NCI-H187 (cell line): ENCODE measurements at regions not wholly inside any gene's neighbourhood (a gene's known extent, or its start where the extent isn't known, plus 50 kb on each side); places are given as distances from the start of the nearest gene placed in this dataset.

Experiments used
- DNase-seq, 2 experiments: peaks; one replicate each; lab custom pipeline; 2025; lab: John Stamatoyannopoulos, UW

DNA sequence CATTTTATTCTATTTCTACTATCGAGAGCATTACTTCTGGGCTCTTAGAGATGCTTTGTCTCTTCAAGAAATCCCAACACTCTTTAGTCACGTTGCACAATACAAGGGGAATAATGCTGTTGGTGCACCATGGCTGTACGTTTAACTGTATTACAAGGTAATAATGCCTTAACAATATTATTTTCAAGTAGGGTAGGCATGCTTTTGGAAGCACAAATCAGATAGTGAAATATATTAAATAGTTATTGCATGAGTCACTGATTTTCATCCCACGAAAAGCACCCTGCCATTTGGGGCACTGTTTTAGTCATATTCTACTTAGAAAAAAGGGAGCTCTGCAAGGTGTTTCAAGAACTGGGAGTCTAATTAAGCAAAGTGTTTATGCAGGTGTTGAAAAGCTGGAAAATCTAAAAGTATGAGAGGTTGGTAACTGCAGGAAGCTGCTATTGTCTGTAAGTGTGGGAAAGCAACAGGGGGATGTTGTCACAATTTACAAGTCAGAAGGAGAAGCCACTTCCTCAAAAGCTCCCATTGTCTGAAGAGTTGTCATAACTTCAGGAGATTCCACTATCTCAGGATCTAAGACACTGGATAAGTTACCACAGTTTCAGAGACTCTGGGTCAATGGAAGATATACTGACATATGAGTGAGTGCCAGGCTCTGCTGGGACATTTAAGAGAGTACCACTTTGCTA lies 218.2 kb downstream of the JRKL start:
- no peak for DNase-seq

DNA sequence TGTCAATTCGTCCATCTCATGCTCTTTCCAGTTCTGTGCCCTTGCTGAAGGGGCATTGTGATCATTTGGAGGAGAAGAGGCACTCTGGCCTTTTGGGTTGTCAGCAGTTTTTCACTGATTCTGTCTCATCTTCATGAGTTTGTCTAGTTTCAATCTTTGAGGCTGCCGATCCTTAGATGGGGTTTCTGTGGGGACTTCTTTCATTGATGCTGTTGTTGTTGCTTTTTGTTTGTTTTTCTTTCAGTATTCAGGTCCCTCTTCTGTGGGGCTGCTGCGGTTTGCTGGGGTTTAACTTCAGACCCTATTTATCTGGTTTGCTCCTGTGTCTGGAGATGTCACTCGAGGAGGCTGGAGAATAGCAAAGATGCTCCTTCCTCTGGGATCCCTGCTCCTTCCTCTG lies 224.3 kb downstream of the JRKL start:
- DNase-seq: no peak

DNA sequence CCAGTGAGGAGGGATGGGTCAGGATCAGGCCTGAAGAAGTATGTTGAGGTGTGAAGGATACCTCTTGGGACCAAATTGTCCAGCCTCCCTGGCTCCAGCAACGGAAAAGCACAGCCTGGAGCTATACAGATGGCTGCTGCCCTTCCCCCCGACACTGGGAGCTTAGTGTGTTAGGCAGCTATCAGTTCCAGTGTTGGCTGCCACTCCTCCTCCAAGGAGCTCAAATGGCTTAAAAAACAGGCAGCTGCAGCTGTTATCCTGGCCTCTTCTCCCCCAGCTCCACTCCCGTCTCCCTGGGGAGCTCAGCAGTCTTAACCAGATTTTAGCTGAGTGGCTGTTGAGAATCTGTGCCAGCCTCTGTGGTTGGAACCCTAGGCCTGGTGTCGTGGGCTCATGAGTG lies 225.0 kb downstream of the JRKL start:
- peak; percentile 35 to 70 for DNase-seq

DNA sequence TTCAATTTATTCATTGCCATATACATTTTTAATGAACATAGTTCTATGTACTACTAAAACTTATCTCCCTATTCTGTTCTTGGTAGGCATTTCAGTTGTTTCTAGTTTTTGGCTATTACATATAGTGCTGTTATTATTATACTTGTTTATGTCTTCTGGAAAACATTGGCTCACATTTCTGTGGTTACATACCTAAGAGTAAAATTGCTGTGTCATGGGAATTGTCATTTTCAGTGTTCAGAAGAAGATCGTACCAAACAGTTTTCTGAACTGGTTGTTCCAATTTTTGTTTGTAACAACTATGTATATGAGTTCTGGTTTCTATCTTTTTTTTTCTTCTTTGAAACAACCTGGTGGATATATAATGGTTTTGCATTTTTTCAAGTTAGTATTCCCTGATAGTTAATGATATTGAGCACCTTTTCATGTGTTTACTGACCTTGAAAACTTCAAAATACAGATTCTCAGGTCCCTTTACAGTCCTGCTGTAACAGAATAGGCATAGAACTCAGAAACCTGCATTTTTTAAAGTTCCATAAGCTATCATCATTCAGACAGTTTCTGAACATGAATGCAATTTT lies 230.7 kb downstream of the JRKL start:
- DNase-seq: no peak

DNA sequence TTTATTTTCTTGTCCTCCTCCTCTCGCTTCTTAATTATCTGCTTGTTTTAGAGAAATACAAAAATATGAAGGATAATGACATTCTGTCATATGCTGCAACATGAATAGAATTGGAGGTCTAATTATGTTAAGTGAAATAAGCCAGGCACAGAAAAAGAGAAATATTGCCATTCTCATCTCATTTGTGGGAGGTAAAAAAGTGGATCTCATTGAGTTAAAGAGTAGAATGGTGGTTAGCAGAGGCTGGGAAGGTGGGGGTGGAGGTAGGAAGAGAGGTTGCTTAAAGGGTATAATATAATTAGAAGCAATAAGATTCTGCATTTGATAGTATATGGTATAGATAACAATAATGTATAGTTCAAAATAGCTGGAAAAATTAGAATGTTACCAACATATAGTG lies 231.3 kb downstream of the JRKL start:
- DNase-seq: no peak

DNA sequence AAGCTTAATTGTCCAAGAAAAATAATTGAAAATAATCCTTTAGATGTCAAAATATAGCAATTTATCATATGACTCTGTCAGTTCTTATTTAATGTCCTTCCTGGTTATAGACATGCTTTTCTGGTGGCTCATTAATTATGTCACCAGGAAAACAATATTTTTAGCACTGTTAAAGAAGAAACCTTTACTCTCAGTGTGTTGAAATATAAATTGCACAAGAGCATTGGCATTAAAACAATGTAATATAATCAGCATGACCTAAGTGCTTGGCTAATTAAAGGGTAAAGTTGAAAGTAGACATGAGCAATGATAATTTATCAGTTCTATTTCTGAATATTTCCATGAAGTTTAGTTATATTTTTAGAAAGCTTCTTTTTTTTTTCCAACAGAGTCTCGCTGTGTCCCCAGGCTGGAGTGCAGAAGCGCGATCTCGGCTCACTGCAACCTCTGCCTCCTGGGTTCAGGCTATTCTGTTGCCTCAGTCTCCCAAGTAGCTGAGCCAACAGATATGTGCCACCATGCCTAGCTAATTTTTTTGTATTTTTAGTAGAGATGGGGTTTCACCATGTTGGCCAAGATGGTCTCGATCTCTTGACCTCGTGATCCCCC lies 232.3 kb downstream of the JRKL start:
- DNase-seq: no peak

DNA sequence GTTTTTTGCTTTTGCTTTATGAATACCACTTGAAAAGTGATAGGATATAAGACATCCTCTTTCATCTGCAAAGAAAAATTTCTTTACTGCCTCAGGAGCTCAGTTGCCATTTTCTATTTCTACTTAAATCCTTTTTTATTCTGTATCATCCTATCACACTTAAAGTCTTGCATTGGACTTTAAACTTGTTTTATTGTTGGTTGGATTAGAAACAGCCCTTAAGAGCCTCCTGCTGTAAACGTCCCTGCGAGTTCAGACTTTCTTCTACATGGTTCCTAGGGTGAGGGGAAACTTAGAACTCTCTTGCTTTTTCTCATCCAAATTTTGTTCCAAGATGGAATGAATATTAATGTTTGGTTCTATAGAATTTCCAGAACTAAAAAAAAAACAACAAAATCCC lies 234.3 kb downstream of the JRKL start:
- no peak for DNase-seq

DNA sequence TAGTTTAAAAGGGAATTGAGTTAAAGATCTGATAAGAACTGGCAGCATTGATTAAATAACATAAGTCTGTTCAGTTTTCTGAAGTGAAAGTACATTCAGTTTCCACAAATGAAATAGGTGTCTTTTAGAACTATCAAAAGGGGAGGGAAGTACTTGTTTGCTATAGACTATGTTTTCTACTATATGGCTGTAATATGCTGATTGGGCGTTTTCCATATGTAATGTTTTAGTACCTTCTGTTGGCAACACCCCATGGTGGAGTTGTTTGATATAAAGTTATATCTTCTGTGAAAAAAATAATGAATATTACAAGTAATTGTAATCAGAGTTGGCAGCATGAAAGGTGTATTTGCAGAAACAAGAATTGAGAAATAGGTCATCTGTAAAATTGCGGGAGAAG lies 237.6 kb downstream of the JRKL start:
- no peak for DNase-seq

DNA sequence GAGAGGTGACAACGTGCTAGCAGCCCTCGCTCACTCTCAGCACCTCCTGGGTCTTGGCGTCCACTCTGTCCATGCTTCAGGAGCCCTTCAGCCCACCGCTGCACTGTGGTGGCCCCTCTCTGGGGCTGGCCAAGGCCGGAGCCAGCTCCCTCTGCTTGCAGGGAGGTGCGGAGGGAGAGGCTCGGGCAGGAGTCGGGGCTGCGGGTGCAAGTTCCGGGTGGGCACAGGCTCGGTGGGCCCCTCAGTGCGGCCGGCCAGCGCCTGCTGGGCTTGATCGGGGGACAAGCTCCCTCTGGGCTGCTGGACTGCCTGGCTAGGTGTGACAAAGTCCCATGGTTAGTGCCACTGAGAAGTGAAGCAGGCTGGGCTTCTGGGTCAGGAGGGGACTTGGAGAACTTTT lies 245.8 kb downstream of the JRKL start:
- DNase-seq: no peak

DNA sequence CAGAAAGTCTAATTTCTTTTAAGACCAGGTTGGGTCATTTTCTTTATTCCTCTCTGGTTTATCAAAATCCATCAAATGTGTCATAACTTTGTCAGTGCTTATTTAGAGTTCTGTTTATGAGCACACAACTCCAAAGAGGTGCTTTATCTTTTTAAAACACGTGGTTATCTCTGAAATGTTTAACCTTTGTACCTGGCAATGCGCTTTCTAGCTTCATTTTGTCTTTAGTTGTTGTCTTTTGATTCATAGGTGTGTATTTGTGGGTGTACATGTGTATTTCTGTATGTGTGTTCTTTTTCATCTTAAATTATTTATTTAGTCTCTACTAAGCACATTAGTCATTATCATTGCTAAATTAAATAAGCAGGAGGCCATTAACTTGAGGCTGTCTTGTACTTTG lies 251.4 kb downstream of the JRKL start:
- no peak for DNase-seq

DNA sequence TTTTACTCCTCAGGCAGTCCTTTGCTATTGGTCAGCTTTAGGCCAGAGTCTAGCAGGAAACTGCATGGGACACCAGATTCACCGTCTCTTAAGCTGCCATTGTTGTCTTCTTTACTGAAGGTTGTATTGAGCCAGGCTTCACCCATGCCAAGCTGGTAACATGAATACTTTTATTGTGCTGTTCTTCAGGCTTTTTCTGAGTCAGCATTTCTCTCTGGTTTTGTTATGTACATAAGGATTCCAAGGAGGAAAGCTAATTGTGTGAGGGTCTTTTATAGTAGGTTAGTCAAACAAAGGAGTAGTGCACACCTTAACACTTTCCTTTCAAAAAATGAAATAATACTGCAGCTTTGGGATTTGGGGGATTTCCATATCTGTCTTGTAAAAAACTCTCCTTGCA lies 252.8 kb downstream of the JRKL start:
- no peak for DNase-seq

DNA sequence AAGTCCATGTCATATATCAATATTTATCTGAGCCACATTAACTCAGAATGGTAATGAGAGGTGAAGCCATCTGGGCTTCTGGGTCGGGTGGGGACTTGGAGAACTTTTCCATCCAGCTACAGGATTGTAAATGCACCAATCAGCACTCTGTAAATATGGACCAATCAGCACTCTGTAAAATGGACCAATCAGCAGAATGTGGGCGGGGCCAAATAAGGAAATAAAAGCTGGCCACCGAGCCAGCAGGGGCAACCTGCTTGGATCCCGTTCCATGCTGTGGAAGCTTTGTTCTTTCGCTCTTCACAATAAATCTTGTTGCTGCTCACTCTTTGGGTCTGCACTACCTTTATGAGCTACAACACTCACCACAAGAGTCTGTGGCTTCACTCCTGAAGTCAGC lies 253.4 kb downstream of the JRKL start:
- no peak for DNase-seq

DNA sequence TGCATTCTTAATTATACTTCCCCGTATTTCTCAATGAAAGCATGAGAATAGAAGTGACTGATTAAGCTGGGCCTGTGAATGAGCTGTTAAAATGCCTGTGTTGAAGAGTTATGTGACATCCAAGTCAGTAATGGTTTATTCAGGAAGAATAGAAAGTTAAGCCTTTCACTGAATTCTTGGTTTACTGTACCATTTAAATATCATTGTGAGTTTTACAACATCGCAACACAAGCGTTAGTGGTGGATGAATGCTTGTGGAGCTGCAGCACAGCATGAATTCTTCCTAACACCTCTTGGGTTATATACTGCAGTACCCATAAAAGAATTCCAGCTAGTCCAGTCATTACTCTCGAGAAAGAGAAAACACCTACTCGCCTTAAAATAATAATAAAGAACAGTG lies 257.8 kb downstream of the JRKL start:
- no peak for DNase-seq

DNA sequence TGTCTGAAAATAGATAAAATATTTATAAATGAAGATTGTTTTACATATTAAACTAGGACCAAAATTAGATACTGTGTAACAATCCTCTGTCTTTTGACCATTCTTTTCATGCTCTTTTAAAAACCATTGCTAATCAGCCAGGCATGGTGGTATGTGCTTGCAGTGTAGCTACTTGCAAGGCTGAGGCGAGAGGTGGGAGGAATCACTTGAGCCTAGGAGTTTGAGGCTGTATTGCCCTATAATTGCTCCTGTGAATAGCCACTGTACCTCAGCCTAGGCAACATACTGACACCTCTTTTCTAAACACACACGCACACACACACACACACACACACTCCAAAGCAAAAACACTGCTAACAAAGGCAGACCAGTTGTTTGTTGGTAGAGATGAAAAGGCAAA lies 259.2 kb downstream of the JRKL start:
- no peak for DNase-seq

DNA sequence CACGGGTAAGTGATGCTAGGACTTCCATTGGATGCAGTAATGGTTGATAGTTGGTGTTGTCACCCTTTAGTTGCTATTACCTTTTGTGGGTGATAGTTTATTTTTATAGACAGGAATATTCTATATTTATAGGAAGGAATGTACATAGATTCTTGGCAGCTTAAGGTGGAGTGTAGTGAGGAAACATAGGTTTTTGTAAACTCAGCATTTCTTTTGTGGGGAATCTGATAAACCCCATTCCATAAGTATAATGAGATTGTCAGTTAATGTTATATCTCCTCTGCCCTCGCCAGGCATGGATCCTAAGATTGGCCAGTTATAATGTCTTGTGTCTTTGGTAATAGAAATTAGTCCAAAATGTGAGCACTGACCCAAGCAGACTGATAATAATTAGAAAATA lies 262.7 kb downstream of the JRKL start:
- no peak for DNase-seq

DNA sequence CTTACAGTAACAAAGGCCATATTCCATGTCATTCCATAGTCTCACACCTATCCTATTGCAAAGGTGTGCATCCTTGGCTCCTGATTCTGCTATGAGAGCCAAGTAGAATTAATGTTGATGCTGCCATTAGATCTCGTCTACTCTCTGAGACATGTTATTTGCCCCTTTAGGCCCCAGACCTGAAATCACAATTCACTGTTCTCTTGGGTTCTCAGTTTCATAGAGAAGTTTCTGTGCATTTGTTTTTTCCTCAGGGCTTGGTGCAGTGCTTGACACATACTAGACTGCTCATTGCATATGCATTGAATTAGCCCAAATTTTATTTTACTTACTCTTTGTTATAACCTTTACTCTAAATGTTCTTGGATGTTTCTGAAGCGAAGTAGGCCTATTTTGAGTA lies 265.7 kb downstream of the JRKL start:
- no peak for DNase-seq

DNA sequence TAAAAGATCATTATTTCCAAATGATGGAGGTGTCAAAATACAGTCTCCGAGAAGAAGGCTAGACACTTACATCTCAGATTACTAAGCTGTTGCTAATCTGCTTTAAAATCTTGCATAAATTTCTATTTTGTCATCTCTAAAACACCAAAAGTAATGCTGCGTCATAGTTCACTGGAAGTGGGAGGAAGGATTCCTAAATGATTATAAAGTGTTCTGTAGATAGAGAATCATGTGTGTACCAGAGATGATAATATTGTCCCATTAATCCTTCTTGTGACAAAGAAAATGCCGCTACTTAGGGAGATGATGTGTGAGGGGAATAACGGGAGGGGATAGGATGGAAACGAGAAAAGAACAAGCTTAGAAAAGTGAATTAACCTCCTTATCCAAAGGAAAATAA lies 268.6 kb downstream of the JRKL start:
- DNase-seq: no peak

DNA sequence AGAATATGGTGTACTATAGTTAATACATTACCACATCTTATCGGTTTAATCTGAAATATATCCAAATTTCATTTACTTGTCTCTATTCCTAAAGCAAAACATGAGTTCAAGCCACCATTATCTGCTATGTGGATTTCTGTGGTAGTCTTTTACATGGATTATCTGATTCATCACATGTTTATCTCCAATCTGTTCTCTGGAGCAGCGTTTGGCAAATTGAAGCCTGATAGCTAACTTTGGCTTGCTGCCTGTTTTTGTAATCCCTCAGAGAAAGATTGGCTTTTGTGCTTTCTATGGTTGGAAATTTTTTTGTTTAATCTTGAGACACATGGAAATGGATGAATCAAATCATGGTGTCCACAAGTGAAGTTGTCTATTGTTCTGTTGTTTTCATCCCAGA lies 274.3 kb downstream of the JRKL start:
- no peak for DNase-seq

DNA sequence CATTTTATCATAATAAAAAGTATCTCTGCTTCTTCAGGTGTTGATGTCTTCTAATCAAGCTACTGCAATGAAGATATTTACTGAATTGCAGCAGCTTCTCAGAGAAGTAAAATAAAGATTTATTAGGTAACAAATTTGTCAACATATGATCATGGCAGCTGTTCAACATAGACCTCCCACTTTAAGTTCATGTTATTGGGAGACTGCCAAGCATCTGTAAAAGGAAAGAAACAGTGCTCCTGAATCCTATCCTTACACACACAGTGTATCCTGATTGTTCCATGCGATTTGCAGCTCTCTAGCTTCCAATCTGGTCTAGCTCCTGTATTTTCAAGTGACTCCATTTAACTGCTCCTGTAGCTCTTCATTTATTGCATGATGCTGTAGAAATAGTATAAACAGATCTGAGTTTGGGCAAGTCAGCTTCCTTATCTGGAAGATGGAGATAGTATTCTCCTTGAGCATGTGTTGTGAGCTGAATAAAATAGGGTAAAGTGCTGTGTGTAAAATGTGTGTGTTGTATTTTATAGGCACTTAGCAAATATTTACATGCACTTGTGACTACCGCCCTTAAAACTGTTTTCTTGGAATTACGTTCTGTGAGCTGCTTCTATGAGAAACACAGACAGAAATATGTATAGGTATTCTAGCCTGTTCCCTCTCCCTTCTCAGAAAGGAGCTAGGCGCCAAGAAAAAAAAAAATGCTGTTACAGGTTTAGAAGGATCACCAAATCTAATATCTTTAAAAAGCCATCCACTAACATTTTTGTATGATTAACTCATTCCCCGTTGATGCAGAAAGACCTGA lies 290.6 kb downstream of the JRKL start:
- DNase-seq: no peak

DNA sequence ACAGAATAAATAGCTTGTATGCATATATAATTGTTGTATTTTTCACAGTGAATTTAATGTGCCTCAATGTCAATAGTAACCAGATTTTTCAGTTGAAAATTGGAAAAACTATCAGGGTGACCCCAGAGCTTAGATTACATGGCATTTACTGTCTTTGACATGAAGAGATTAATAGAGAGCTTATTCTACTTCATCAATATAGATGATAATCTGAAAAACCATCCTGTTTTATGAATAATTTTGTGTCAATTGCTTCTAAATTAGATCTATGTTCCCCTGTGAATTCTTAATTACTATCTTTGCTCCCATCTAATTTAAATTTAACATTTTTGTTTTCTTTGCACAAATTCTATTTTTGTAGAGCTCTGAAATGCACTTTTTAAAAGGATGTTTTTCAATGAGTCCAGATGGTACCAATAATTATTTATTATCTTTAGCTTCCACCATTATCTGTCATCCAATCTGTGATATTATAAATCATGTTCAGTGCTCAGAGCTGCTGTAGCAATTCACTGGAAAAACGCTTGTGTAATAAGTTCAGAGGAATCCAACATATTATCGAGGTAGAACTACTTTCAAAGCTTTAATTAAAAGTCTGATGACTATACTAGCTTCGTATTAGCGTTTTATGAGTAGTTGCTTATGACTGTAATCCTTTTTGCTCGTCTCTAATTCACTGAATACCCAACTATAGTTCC lies 291.4 kb downstream of the JRKL start:
- no peak for DNase-seq

DNA sequence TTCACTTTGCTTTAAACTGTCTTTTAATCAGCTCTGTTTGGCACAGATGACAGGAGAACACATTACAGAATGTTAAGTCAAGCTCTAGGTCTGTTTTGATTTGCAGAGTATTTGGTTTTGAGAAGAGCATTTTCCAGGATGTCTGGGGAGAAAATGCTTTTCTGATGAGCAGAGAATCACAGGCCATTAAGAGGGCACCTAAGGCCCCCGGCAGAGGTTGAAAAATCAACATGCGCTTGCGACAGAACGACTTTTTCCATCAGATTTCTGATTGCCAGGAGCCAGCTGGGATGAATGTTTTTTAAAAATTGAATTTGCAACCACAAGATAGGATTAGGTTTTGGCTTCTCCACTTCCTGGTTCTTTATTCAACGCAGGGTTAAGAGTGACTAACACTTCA lies 304.5 kb downstream of the JRKL start:
- no peak for DNase-seq

DNA sequence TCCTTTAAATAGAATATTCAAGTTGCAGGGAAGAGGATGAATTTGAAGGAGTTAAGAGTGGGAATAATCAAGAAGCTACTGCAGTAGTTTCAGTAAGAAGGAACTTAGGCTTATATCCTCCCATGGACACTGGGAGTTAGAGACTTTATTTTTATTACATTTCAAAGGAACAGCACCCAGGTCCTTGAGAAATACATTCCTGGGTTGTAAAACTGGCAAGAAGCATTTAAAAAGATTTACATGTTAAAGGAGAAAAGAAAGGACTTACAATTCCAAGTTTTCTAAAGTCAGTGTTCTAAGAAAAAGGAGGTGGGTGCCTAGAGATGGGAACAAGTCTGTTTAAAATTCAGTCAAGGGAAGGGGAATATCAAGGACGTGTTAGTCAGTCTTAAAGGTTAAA lies 306.9 kb downstream of the JRKL start:
- DNase-seq: no peak
